Skeletal muscle tissue (tissue), 4 donors: ENCODE measurements at regions not wholly inside any gene's neighbourhood (a gene's known extent, or its start where the extent isn't known, plus 50 kb on each side); places are given as distances from the start of the nearest gene placed in this dataset. TPM values are rescaled to one million over a fixed set of nuclear protein-coding genes. Genes with fewer than 3 reads are reported as not detected.

ENCODE experiments used
- H3K27ac ChIP-seq: one replicate; pipeline ENCODE4 v1.7.0; 2013; ENCODE audit warnings: mild to moderate bottlenecking, low read depth, low read length, inconsistent platforms
- H3K27me3 ChIP-seq, 3 donors: one replicate each; pipeline ENCODE4 v1.7.0; 2013; ENCODE audit warnings: low read length in 3 of 3; ENCODE audit not compliant: control insufficient read depth in 3 of 3, insufficient read depth in 3 of 3
- H3K36me3 ChIP-seq, 3 donors: one replicate each; pipeline ENCODE4 v1.7.0; 2013; ENCODE audit warnings: low read length in 3 of 3; ENCODE audit not compliant: control insufficient read depth in 3 of 3, insufficient read depth in 3 of 3
- H3K4me1 ChIP-seq, 3 donors: one replicate each; pipeline ENCODE4 v1.7.0; 2013; ENCODE audit warnings: low read length in 3 of 3, mild to moderate bottlenecking in 3 of 3; ENCODE audit not compliant: control insufficient read depth in 3 of 3, insufficient read depth in 3 of 3
- H3K4me3 ChIP-seq, 3 donors: one replicate each; pipeline ENCODE4 v1.7.0; 2013; ENCODE audit warnings: low read length in 3 of 3
- H3K9ac ChIP-seq, 3 donors: one replicate each; pipeline ENCODE4 v1.7.0; 2013; ENCODE audit warnings: low read length in 3 of 3, mild to moderate bottlenecking in 3 of 3, moderate library complexity in 2 of 3, low read depth in 1 of 3
- H3K9me3 ChIP-seq, 3 donors: one replicate each; pipeline ENCODE4 v1.7.0; 2013; ENCODE audit warnings: low read length in 3 of 3; ENCODE audit not compliant: control insufficient read depth in 3 of 3
- small RNA-seq: library from RNA; depleted of rRNA; stranded (forward); fragments of <200 nt; gene quantifications from one replicate; pipeline ENCODE3, GENCODE V24; 2014
- donor health status: Osteomylitis.

- Histone ChIP-seq H3K36me3 (no peaks in the 10 kb centered on the region), H3K9me3 (no peaks in the 10 kb centered on the region), H3K27me3 (no peaks in the 10 kb centered on the region), H3K27ac (no peak overlapping the region), H3K4me1 (no peaks in the 10 kb centered on the region), H3K4me3 (no peak overlapping the region), H3K9ac (no peak overlapping the region)
Observed at GRCh38 chr12:14314801-14315200, 50.7 kb upstream of the ATF7IP start.

- H3K9ac ChIP-seq: no peak overlapping the region
- no peaks in the 10 kb centered on the region for H3K27me3 ChIP-seq
- no peaks in the 10 kb centered on the region for H3K4me1 ChIP-seq
- no peak overlapping the region for H3K27ac ChIP-seq
- no peaks in the 10 kb centered on the region for H3K36me3 ChIP-seq
- no peak overlapping the region for H3K4me3 ChIP-seq
- H3K9me3 ChIP-seq: no peaks in the 10 kb centered on the region
Observed at GRCh38 chr12:14315501-14315900, 50.0 kb upstream of the ATF7IP start.

Small RNA genes lying in the stretch of these regions (small RNA-seq; reads per million reads assigned to genes)
- gene AC092470.1: not detected
- not detected for gene AC135001.1
- gene MRPS18CP4: not detected
- gene RNU6-491P: not detected
